Transverse colon (tissue), 3 donors: ENCODE measurements at regions not wholly inside any gene's neighbourhood (a gene's known extent, or its start where the extent isn't known, plus 50 kb on each side); places are given as distances from the start of the nearest gene placed in this dataset.

Experiments used
- POLR2A ChIP-seq: fragments of 450-650 bp; IDR thresholded peaks from one replicate; pipeline ENCODE4 v1.6.1; 2016; ENCODE audit warnings: antibody characterized with exemption, mild to moderate bottlenecking, moderate library complexity
- TF ChIP-seq, protein P1 (sequence below), 5 experiments: fragments of 200-600 bp in 3 of 5; fragments of 450-650 bp in 2 of 5; sonication (generic) in 3 of 5; IDR thresholded peaks; 1 replicate in 2 of 5; 2 replicates in 3 of 5; pipeline ENCODE4 v1.5.1; 2016 to 2017; ENCODE audit warnings: antibody characterized with exemption in 5 of 5, inconsistent platforms in 3 of 5, mild to moderate bottlenecking in 2 of 5, moderate library complexity in 1 of 5

DNA sequence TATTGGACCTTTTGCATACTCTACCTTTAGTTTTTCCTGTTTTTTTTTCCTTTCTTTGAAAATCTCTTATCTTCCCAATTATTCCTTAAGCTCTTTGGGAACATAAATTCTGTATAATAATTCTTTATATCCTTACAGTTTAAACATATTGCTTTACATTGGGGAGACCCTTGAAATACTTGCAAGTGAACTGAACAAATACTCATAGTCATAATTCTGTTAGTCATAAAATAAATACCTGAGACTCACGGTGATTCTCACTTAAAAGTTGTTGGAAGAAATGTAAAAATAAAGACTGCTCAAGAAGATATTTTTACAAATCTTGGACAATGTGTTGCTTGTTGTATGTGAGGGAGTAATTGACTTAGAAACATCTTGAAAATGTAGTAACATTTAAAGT lies 515.2 kb upstream of the POT1 start:
- no peak for TF ChIP-seq POLR2A
- TF ChIP-seq, protein P1, sequence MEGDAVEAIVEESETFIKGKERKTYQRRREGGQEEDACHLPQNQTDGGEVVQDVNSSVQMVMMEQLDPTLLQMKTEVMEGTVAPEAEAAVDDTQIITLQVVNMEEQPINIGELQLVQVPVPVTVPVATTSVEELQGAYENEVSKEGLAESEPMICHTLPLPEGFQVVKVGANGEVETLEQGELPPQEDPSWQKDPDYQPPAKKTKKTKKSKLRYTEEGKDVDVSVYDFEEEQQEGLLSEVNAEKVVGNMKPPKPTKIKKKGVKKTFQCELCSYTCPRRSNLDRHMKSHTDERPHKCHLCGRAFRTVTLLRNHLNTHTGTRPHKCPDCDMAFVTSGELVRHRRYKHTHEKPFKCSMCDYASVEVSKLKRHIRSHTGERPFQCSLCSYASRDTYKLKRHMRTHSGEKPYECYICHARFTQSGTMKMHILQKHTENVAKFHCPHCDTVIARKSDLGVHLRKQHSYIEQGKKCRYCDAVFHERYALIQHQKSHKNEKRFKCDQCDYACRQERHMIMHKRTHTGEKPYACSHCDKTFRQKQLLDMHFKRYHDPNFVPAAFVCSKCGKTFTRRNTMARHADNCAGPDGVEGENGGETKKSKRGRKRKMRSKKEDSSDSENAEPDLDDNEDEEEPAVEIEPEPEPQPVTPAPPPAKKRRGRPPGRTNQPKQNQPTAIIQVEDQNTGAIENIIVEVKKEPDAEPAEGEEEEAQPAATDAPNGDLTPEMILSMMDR (IDR thresholded peaks at IDR 0.05) = no peak
